ENCODE measurements at regions not wholly inside any gene's neighbourhood (a gene's known extent, or its start where the extent isn't known, plus 50 kb on each side); places are given as distances from the start of the nearest gene placed in this dataset.

DNA sequence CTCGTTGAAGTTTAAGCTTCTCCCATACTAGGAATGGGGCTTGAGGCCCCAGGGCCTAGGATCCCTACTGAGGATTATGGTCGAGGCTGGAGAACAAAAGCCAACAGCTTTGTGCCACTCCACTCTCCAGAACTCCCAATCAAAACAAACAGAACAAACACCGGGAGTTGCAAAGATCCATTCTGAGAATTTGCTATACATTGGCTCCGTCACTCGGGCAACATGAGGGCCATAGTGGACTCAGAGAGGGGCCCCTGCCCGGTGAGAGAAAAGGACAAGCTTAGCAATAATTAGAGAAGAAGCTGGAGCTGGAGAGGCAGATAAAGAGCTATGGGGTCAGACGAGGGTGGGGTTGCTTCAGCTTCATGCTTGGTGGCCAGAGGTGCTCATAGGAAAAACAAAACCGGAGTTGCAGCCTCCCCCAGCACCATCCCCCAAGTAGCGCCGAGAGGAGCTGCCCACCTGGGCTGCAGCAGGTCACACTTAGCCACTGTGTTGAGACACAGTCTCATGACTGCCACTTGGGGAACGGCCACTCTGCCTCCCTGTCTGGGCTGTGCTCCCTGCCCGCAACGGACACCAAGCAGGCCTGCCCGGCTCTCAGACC lies 142.3 kb upstream of the HAAO start:
- TF ChIP-seq CTCF (conservative IDR thresholded peaks at IDR 0.05; ENCODE audit: low read length) (no peak), EZH2phosphoT487 (IDR thresholded peaks at IDR 0.05; ENCODE audit: borderline replicate concordance, low read depth, low read length) (no peak)

Measured in OCI-LY7 (cell line).